GM19372 (cell line): ENCODE measurements at regions not wholly inside any gene's neighbourhood (a gene's known extent, or its start where the extent isn't known, plus 50 kb on each side); places are given as distances from the start of the nearest gene placed in this dataset.
"Not testable (repeated sequence)": the region's sequence is repeated elsewhere in the genome, so short reads cannot be mapped to it uniquely, and the experiment has no call there.

Source experiments
- ATAC-seq: cut with Tn5 transposase; IDR thresholded peaks from one replicate; pipeline ENCODE4 v1.9.1; 2021; ENCODE audit warnings: mild to moderate bottlenecking, low read depth, moderate library complexity; ENCODE audit not compliant: unreplicated experiment

DNA sequence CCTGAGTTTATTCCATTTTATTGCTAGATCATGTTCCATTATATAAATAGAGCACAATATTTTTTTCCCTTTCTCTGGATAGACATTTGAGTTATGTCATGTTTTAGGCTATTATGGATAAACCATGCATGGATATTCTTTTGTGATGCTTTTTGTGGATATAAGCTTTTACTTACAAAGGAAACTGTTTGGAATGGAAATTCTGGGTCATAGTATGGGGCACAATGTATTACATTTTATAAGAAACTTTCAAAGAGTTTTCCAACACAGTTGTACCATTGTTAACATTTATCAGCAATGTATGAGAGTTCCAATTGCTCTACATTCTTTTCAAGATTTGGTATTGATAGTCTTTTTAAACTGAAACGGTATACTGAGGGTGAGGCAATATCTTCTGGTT lies 749.4 kb downstream of the SOCS6 start:
- ATAC-seq: no peak

DNA sequence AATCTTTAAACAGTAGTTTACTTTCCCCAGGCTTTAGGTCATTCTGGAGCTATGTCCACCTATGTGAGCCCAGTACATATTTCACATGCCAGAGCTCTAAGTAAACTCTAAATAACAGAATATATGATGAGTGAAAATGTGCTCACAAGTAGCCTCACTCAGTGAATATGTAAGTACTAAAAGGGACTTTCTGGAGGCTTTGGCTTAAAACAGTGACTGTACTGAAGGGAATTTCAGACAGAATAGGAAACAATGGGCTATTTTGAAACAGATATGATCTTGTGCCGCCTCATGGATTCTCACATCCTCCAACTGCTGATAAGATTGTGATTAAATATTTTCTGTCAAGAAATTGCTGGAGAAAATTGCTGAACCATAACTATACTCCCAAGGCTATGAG lies 747.9 kb downstream of the SOCS6 start:
- no peak for ATAC-seq

DNA sequence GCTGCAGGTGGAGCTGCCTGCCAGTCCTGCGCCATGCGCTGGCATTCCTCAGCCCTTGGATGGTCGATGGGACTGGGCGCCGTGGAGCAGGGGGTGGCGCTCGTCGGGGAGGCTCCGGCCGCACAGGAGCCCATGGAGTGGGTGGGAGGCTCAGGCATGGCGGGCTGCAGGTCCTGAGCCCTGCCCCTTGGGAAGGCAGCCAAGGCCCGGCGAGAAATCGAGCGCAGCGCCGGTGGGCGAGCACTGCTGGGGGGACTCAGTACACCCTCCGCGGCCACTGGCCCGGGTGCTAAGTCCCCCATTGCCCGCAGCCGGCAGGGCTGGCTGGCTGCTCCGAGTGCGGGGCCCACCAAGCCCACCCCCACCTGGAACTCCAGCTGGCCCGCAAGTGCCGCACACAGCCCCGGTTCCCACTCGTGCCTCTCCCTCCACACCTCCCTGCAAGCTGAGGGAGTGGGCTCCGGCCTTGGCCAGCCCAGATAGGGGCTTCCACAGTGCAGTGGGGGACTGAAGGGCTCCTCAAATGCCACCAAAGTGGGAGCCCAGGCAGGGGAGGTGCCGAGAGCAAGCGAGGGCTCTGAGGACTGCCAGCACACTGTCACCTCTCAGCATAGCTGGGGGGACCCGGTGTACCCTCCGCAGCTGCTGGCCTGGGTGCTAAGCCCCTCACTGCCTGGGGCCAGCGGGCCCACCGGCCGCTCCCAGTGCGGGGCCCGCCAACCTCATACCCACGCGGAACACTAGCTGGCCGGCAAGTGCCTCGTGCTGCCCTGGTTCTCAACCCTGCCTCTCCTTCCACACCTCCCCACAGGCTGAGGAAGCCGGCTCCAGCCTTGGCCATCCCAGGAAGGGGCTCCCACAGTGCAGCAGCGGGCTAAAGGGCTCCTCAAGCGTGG lies 742.7 kb downstream of the SOCS6 start:
- ATAC-seq: not testable (repeated sequence)

DNA sequence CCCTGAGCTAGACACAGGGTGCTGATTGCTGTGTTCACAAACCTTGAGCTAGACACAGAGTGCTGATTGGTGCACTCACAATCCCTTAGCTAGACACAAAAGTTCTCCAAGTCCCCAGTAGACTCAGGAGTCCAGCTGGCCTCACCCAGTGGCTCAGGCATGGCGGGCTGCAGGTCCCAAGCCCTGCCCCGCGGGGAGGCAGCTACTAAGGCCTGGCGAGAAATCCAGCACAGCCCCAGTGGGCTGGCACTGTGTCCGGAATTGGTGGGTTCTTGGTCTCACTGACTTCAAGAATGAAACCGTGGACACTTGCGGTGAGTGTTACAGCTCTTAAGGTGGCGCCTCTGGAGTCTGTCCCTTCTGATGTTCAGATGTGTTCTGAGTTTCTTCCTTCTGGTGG lies 741.2 kb downstream of the SOCS6 start:
- ATAC-seq: not testable (repeated sequence)

DNA sequence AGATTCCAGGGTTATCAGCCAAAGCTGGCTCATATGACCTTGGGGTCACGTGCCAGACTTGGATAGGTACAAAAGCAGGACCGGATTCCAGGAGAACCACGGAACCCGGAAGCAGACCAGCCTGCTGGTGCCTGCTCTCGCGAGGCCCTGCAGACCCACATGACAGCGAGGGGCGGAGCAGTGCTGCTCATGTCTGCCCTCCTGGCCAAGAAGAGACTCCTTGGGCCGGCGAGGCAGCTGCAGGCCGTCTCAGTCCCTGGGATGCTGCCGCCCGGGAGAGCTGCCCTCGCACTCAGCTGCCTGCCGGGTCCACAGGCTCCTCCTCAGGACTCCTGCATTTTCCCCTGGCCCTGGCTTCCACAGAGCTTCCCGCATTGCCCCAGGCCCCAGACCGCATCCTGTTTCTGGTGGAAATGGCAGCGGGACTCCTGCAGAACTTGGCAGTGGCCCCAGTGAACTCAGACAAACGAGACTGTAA lies 739.5 kb downstream of the SOCS6 start:
- ATAC-seq: no peak

DNA sequence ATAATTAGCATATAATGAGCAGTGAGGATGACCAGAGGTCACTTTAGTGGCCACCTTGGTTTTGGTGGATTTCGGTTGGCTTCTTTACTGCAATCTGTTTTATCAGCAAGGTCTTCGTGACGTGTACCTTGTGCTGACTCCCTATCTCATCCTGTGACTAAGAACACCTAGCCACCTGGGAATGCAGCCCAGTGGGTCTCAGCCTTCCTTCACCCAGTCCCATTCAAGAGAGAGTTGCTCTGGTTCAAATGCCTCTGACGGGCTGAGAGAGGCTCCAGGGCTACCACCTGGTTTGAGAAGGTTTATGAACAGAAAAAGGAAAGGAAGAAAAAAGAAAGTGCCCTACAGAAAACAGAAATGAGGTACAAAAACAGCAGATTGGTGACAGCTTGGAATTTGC lies 738.7 kb downstream of the SOCS6 start:
- ATAC-seq: no peak

DNA sequence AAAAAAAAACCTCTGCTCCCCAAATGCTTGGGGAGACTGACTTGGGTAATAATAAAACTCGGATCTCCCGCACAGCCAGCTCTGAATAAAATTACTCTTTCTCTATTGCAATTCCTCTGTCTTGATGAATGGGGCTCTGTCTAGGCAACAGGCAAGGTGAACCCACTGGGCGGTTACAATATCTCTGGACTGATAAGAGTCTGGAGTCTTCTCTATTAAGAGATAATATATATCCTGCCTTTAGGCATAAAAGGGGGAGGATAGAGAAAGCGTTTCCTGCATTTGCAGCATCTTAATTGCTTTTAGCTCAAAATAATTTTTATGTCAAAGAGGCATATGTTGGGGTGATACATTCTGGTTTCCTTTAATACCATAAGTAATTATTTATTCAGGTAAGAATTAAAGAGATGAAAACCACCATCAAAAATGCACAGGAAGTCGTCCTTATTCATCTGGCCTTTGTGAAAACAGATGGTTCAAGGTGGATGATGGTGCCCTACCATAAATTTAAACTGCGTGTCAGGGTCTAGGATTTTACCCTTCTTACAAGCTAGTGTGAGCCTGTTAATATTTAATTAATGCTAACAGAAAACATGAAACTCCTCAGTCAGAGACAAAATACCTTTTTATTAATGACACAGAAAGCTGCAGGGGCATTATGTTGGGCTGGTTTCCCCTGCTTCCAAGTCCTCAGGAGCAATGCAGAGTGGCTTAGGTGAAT lies 736.8 kb downstream of the SOCS6 start:
- no peak for ATAC-seq

DNA sequence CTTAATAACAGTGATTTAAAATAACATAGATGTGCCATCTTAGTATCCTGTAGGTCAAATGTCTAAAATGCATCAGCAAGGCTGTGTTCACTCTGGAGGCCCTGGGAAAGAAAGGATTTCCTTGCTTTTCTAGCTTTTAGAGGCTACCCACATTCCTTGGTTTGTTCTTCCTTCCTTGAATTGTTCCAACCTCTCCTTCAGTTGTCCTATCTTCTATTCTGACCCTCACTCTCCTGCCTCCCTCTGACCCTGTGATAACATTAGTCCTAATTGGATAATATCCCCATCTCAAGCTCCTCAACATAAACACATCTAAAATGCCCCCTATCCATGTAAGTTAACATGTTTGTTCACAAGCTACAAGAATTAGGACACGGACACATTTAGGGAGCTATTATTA lies 733.5 kb downstream of the SOCS6 start:
- ATAC-seq: no peak

DNA sequence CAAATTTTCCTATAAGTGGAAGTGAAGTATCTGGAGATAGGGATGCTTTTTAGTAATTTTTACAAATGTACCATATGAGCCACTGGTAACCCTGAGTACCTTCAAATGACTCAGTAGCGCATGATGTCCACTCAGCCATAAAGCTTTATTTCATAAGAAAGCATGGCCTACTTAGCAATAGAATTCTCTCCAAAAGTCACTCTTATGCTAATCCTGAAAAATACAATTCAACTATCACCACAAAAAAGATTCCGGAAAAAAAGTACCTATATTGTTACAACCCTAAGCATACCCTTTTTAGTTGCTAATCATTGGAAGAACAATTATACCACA lies 732.2 kb downstream of the SOCS6 start:
- ATAC-seq: no peak

DNA sequence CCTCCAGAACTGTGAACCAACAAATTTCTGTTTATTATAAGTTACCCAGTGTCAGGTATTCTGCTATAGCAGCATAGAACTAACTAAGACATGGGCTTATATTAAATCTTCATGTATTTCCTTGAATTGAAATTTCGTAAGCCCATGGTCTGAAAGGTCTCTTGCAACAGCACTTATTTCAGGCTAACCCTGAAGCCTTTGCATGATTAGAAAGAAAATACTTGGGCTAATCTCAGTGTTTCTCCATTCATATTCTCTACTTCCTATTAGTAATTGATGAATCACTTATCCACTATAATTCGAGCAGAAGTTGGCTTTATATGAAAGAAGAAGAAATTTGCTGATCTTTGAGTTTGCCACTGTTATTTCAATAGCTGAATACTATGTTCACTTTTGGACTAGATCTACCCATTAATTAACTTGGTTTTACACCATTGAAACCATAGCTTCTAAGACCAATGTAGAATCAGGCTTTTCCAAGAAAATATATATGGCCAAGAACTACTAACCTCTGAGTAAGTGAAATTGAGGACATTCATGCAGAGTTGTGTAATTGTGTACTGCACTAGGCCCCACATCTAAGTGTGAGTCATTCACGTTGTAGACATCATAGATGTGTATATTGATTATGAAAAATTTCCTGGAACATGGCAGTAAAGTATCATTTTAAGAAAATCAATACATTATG lies 731.6 kb downstream of the SOCS6 start:
- ATAC-seq: no peak

DNA sequence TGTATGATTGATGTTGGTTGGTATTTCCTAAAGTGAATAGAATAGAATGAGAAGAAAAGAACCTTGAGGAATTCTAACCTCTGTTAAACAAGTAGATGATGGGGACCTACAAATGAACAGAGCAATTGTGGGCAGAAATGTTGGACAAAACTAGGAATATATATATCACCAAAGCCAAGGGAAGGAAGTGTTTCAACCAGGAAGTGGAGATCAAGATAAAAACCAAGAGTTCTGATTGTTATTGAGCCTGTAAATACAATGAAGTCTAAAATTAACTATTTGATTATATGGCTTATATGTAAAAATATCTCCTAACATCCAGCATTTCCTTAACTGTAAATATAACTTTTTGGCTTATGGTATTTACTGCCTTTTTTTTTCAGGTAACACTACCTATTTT lies 730.0 kb downstream of the SOCS6 start:
- ATAC-seq: no peak

DNA sequence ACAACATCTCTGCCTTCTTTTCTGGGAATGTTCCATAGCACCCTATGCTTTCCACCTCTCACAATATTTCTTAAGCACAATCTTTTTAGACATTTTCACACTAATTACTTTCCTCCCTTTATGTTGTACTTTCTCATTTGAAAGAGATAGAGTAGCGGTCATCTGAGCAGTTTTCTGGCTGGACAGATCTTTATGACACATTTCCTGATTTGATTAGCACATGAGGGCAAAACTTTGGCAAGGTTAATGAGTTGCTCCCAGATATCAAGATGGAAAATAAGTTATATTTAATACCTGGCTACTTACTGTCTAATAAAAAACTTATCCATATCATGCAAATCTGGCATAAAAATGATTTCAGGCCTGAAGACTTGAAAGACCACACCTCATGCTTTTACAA lies 723.9 kb downstream of the SOCS6 start:
- no peak for ATAC-seq

DNA sequence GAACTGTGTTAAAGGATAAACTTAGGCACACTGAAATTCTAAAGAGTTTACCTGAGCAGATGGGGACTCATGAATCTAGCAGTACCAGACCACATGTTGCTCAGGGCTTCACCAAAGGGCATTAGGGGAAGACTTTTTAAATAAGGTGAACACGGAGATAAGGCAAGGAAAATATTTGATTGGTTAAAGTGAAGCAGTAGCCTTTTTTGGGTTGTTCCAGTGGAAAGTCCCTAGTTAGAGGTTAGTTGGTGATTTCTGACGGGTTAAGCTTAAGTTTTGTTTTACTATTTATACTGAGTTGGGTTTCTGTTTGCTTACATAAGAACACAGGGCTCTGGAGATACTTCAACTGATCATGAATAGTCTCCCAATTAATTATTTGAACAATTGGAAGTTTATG lies 722.5 kb downstream of the SOCS6 start:
- ATAC-seq: peak; percentile 81

DNA sequence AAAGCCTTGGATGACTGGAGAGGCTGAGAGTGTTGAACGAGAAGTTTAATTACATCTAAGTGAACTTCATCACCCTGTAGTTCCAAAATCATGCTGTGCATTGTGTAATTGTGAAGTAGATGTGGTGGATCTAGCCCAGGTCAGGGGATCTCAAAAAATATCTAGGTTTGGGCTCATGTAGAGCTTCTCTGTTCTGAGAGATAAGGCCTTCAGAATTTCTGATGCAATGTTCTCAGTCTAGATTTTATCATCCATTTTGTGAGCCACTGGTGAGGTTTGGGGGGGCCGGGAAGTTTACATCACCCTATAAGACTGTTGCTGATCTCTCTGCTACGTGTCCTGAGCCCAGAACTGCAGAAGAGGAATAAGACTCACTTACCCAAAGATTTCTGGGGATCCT lies 719.4 kb downstream of the SOCS6 start:
- no peak for ATAC-seq

DNA sequence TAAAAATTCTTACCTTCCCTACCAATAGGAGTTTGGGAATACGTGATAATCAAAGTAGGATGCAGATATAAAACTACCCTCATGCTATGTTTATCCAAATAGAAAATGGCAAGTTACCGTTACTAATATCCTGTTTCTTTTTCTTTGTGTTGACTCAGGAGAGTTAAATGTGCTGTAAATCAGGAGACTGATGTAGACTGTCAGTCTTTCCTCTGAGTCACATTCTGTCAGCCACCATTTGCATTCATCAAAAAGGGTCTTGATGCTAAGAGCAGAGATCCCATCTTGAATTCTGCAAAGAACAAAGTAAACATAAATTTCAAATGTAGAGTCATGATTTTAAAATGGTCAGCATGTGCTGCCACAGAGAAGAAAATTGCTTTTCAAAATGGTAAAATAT lies 712.8 kb downstream of the SOCS6 start:
- no peak for ATAC-seq

DNA sequence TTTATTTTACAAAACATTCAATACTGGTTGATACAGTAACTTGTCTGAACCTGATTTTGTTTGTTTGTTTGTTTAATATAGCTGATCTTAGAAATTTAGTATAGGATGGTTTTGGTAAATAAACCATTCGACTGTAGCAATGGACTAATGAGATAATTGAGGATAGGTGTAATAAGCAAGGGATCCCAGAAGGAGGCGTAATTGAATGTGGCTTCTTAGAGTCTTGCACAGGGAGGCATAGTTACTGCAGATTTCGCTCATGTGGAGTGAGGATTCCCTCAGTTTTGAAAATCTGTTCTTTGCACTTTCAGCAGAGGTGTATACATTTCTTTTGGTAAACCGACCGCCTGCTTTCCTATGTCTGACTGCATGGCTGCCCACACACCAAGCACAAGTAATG lies 709.6 kb downstream of the SOCS6 start:
- no peak for ATAC-seq

DNA sequence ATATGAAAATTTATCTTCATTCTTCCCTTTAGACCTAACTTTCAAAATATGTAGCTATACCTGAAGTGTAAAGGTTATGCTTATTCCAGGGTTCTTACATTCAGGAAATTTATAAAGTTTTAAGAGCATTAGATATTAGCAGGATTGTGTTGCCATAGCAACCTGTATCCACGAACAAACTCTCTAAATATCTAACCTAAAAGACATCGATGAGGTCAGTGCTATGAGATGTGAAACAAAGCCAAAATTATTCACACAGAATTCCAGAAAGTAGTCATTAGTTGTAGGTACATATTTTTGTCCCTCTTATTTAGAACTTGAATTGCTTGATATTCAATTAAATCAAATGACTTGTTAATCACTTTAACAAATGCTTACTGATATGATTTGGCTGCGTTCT lies 705.3 kb downstream of the SOCS6 start:
- no peak for ATAC-seq

DNA sequence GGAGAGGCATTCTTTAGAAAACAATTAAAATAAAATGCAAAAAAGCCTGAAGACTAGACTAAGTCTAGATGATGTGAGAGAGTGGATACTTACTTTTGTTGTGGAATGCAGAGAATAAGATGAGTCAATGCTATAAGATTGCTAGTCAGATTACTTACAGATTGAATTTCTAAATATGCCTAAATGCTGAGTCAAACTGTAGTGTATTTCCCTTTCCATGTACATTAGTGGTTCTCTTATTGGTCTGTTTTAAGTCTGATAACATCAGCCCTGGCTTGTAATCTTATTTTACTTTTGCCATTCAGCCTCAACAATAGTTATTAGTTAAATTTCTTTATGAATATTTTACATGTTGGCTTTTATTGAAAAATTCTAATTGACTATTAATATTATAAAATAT lies 702.7 kb downstream of the SOCS6 start:
- ATAC-seq: no peak

DNA sequence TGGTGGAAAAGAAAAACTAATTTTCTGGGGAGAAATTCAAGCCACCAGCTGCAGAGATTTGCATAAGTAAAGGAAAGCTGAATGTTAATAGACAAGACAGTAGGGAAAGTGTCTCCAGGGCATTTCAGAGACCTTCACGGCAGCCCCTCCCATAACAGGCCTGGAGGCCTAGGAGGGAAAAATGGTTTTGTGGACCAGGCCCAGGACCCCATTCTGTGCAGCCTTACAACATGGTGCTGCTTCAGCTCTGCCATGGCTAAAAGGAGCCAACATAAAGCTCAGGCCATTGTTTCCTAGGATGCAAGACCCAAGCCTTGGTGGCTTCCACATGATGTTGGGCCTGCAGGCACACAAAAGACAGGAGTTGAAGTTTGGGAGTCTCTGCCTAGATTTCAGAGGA lies 697.1 kb downstream of the SOCS6 start:
- ATAC-seq: no peak

DNA sequence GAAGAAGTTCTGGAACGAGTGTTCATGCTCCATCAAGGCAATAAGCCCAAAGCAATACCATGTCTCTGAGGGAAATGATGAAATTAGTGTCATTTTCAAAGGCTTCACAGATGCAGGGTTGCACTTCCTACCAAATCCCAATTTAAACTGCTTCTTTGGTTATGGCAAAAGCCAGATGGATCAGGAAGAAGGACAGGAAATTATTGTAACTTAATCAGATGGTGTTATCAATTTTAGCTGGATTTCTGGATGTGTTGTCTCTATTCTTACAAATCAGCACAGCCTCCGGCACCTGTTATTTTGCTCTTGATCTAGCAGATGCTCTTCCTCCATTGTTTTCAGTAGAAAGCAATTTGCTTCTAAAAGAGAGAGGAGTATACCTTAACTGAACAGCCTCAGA lies 693.4 kb downstream of the SOCS6 start:
- ATAC-seq: no peak

DNA sequence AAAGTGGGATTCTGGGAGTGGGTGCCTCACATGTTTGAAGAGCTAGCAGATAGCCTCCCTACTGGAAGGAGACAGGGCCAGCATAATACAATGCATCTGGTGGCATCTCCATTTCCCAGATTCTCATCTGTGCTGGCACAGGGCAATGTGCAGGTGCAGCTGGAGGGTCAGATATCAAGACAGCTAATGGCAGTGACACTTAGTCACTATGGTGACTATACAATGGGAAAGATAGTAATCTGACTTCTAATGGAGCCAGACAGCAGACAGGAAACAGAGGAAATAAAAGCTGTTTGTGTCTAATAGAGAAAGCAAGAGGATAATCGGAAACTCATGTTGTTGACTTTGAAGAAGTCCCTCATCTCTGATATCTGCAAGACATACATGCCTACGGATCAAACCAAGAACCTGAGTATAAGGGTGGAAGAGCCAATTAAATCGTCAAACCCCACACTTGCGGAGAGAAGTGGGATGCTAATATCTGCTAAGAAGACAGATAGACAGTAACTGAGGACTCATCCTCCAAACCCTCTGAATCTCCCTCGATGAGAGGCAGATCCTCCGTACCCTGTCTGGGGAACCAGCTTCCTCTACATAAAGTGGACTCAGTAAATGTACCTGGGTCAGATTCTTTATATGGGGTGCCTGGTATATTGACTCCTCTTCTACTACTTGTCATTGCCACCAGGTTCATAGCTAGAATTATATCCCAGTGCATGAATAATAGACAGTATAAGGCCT lies 692.7 kb downstream of the SOCS6 start:
- no peak for ATAC-seq
